ENCODE measurements at regions not wholly inside any gene's neighbourhood (a gene's known extent, or its start where the extent isn't known, plus 50 kb on each side); places are given as distances from the start of the nearest gene placed in this dataset.

DNA sequence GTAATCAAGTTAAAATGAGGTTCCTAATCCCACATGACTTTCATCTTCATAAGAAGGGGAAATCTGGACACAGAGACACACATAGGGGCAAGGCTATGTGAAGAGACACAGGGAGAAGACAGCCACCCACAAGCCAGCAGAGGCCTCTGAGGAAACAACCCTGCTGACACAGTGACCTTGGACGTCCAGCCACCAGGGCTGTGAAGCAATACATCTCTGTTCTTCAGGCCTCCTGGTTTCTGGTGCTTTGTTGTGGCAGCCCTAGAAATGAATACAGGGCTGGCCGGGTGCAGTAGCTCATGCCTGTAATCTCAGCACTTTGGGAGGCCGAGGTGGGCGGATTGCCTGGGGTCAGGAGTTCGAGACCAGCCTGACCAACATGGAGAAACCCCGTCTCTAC, 183.9 kb downstream of the CXCL12 start:
- no peak for TF ChIP-seq Cebpa-rat (IDR thresholded peaks at IDR 0.05)
- no peak overlapping the region for H3K9ac ChIP-seq
- H3K4me1 ChIP-seq: peaks cover 0 to 13% (median under 1%) of the 10 kb centered on the region in 10 experiments; a peak in 10 of 20 replicates

GRCh38 chr10:44199991-44200655, 184.8 kb downstream of the CXCL12 start:
- Histone ChIP-seq H4K20me1 (no peaks in the 10 kb centered on the region), H3K27ac (no peak overlapping the region), H3K4me1 (peaks cover 6 to 22% (median 9%) of the 10 kb centered on the region in 10 experiments), H3K9ac (no peak overlapping the region), H3K27me3 (no peaks in the 10 kb centered on the region), H3K4me2 (peak overlapping the region in 3 of 11 experiments; percentile 26 to 37 (median 35); a peak in 4 of 22 replicates), H3K9me3 (replicated peaks in 1 of 11) (peaks cover 0 to 16% (median 6%) of the 10 kb centered on the region in 11 experiments; a peak in 7 of 22 replicates), H3K4me3 (no peak overlapping the region), H3K36me3 (no peaks in the 10 kb centered on the region)
- TF ChIP-seq Cebpa-rat (IDR thresholded peaks at IDR 0.05): no peak

More for the DNA sequence above, 183.9 kb downstream of the CXCL12 start:
- H3K4me2 ChIP-seq: no peak overlapping the region
- peaks cover 0 to 16% (median 6%) of the 10 kb centered on the region in 11 experiments; a peak in 7 of 22 replicates for H3K9me3 ChIP-seq (replicated peaks in 1 of 11)
- H3K36me3 ChIP-seq: no peaks in the 10 kb centered on the region
- H3K4me3 ChIP-seq: no peak overlapping the region
- no peaks in the 10 kb centered on the region for H4K20me1 ChIP-seq
- H3K27ac ChIP-seq: no peak overlapping the region
- H3K27me3 ChIP-seq: no peaks in the 10 kb centered on the region

- peak in 1 of 11 experiments; percentile 41; a peak in 1 of 22 replicates for TF ChIP-seq Cebpa-rat (IDR thresholded peaks at IDR 0.05)
- H3K27ac ChIP-seq: no peak overlapping the region; a peak in 1 of 22 replicates
- peaks cover 9 to 26% (median 12%) of the 10 kb centered on the region in 10 experiments for H3K4me1 ChIP-seq
- H3K4me3 ChIP-seq: no peak overlapping the region
- H3K36me3 ChIP-seq: no peaks in the 10 kb centered on the region
- H3K9me3 ChIP-seq (replicated peaks in 1 of 11): peaks cover 0 to 16% (median 6%) of the 10 kb centered on the region in 11 experiments; a peak in 7 of 22 replicates
- no peak overlapping the region for H3K9ac ChIP-seq
- peak overlapping the region in 3 of 11 experiments; percentile 26 to 37 (median 35); a peak in 5 of 22 replicates for H3K4me2 ChIP-seq
- H4K20me1 ChIP-seq: no peaks in the 10 kb centered on the region
- no peaks in the 10 kb centered on the region for H3K27me3 ChIP-seq
These were observed 185.6 kb downstream of the CXCL12 start for GRCh38 chr10:44199267-44199666.

DNA sequence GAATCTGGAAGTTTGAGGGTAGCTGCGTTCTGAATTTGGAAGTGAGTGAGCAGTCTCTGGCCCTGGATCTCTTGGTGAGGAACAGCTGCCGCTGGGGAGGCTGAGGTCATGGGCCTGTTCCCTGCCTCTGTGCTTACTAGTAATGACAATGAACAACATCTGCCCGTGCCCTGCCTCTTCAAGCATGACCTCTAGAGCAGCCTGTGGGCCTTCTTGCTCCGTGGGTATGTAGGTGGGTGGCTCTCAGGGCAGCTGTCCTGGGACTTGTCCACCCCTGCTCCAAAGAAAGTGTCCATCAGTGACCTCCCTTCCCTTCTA, 186.2 kb downstream of the CXCL12 start:
- Histone ChIP-seq H3K36me3 (no peaks in the 10 kb centered on the region), H3K4me2 (no peak overlapping the region), H3K4me3 (no peak overlapping the region), H3K9ac (no peak overlapping the region), H3K4me1 (peaks cover 9 to 26% (median 12%) of the 10 kb centered on the region in 10 experiments), H3K9me3 (replicated peaks in 1 of 11) (peaks cover 0 to 16% (median 6%) of the 10 kb centered on the region in 11 experiments; a peak in 7 of 22 replicates), H3K27ac (no peak overlapping the region; a peak in 1 of 22 replicates), H4K20me1 (no peaks in the 10 kb centered on the region), H3K27me3 (no peaks in the 10 kb centered on the region)
- no peak for TF ChIP-seq Cebpa-rat (IDR thresholded peaks at IDR 0.05)

DNA sequence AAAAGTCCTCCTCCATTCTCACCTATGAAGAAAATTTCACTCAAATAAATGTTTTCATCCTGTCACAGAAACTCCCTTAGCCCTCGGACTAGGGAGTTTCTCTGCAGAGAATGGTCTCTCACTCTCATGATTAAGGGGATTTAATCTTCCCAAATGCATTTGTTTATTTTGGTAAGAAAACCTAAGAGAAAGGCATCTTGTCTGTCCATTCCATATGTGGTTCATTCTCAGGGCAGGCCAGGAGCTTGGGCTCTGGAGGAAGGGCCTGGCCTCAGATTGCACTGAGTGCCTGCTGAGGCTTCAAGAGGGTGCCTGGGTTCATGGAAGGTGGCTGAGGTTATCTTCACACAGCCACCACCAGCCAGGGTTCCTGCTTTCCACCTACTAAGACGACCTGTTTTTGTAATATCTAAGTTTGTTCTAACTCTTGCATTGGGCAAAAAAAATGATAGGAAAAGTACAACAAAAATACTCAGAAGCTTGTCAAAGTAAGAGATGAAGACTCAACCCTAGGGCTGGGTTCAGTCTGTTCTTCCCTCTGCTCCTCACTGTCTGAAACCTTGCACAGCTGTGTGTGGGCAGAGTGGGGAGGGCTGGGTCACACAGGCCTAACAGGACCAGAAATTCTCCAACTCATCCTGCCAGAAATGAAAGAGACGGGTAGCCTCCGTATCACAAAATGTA, 186.7 kb downstream of the CXCL12 start:
- Histone ChIP-seq H3K27me3 (no peaks in the 10 kb centered on the region), H3K9me3 (replicated peaks in 1 of 11) (peaks cover 0 to 16% (median 6%) of the 10 kb centered on the region in 11 experiments; a peak in 7 of 22 replicates), H3K4me2 (no peak overlapping the region), H3K4me3 (no peak overlapping the region), H4K20me1 (no peaks in the 10 kb centered on the region), H3K4me1 (peaks cover 9 to 26% (median 12%) of the 10 kb centered on the region in 10 experiments), H3K27ac (no peak overlapping the region), H3K36me3 (no peaks in the 10 kb centered on the region), H3K9ac (no peak overlapping the region)
- TF ChIP-seq Cebpa-rat (IDR thresholded peaks at IDR 0.05): no peak

DNA sequence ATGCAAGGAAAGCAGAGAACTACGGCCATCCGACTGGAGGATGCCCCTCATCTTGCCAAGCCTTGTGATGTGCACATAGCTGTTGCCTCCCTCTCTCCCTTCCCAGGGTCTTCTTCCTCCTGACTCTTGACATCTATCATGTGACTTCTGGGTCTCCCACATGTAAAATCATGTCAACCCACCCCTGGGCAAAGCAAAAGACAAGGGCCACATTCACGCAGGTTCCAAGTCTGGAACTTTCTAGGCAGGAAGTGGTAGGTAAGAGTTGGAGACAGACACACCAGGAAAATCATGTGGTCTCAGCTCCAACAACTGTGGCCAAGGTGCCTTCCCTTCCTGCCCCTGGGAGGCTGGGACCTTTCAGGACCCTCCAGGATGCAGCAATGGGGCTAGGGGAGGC, 187.3 kb downstream of the CXCL12 start:
- no peak for TF ChIP-seq Cebpa-rat (IDR thresholded peaks at IDR 0.05)
- Histone ChIP-seq H3K9ac (no peak overlapping the region), H3K27ac (no peak overlapping the region), H4K20me1 (no peaks in the 10 kb centered on the region), H3K9me3 (replicated peaks in 1 of 11) (peaks cover 0 to 16% (median 6%) of the 10 kb centered on the region in 11 experiments; a peak in 7 of 22 replicates), H3K27me3 (no peaks in the 10 kb centered on the region), H3K36me3 (no peaks in the 10 kb centered on the region), H3K4me1 (peaks cover 9 to 26% (median 12%) of the 10 kb centered on the region in 10 experiments), H3K4me3 (no peak overlapping the region), H3K4me2 (no peak overlapping the region)

GRCh38 chr10:44196336-44196735, 188.6 kb downstream of the CXCL12 start:
- Histone ChIP-seq H3K36me3 (no peaks in the 10 kb centered on the region), H3K4me3 (no peak overlapping the region), H3K4me2 (peak overlapping the region in 2 of 11 experiments; percentile 13 to 29; a peak in 1 of 22 replicates), H3K9ac (no peak overlapping the region), H3K4me1 (peaks cover 9 to 26% (median 12%) of the 10 kb centered on the region in 10 experiments), H3K27me3 (no peaks in the 10 kb centered on the region), H3K27ac (no peak overlapping the region), H4K20me1 (no peaks in the 10 kb centered on the region), H3K9me3 (replicated peaks in 1 of 11) (peaks cover 0 to 2% (median 0%) of the 10 kb centered on the region in 11 experiments; a peak in 1 of 22 replicates)
- no peak for TF ChIP-seq Cebpa-rat (IDR thresholded peaks at IDR 0.05)

DNA sequence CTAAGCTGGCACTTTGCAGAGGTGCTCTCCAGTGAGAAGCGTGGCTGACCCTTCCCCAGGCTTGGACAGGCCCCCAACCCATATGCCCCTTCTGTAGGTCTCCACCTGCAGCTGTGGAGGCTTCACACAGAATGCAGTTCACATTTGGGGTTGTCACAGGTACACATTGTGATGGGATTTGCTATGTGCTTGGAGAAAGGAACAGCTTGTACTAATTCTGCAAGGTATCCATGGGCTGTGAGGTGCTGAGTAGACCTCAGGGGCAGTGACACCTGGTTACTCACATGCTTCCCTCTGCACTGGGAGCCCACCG, 188.9 kb downstream of the CXCL12 start:
- no peak for TF ChIP-seq Cebpa-rat (IDR thresholded peaks at IDR 0.05)
- peaks cover 0 to 4% (median under 1%) of the 10 kb centered on the region in 11 experiments; a peak in 10 of 22 replicates for H3K9me3 ChIP-seq (replicated peaks in 1 of 11)
- H3K4me2 ChIP-seq: peak overlapping the region; percentile 13 to 56 (median 35); a peak in 16 of 22 replicates
- H3K4me1 ChIP-seq: peaks cover 9 to 26% (median 12%) of the 10 kb centered on the region in 10 experiments
- no peaks in the 10 kb centered on the region for H3K36me3 ChIP-seq
- H3K9ac ChIP-seq: no peak overlapping the region
- no peaks in the 10 kb centered on the region for H3K27me3 ChIP-seq
- H3K27ac ChIP-seq: no peak overlapping the region
- no peak overlapping the region for H3K4me3 ChIP-seq
- H4K20me1 ChIP-seq: no peaks in the 10 kb centered on the region

Data from BLaER1 treated with 17β-estradiol and CSF1 and Interleukin-3, amounts not matched to agents 10 nM and 100 nM (cell line).